ENCODE measurements at regions not wholly inside any gene's neighbourhood (a gene's known extent, or its start where the extent isn't known, plus 50 kb on each side); places are given as distances from the start of the nearest gene placed in this dataset.

DNA sequence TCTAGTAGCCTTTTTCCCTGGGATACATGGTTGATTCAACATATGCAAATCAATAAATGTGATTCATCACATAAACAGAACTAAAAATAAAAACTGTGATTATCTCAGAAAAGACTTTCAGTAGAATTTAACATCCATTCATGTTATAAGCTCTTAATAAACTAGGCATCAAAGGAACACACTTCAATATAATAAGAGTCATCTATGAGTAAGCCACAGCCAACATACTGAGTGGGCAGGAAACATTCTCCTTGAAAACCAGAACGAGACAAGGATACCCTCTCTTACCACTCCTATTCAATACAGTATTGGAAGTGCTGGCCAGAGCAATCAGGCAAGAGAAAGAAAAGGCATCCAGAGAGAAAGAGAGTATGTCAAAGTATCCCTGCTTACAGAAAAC is 239.9 kb downstream of the ATPSCKMT start:
- peaks cover 0 to 1% (median 0%) of the 10 kb centered on the region in 3 donors for H3K27me3 Mint-ChIP-seq (ENCODE audit: low read depth in 3 of 3)
- no peak overlapping the region for H3K4me3 Mint-ChIP-seq
- no peaks in the 10 kb centered on the region for H3K36me3 Mint-ChIP-seq
- no peaks in the 10 kb centered on the region for H3K4me1 Mint-ChIP-seq
- no peak overlapping the region for H3K27ac Mint-ChIP-seq
- no peak for DNase-seq
- H3K9me3 Mint-ChIP-seq = peaks cover 0 to 16% (median 7%) of the 10 kb centered on the region in 6 donors

- Mint-ChIP-seq H3K4me1 (no peaks in the 10 kb centered on the region), H3K36me3 (no peaks in the 10 kb centered on the region), H3K27me3 (ENCODE audit: low read depth in 3 of 3) (peaks cover 0 to 2% (median 0%) of the 10 kb centered on the region in 3 donors), H3K4me3 (no peak overlapping the region), H3K9me3 (peaks cover 5 to 28% (median 11%) of the 10 kb centered on the region in 6 donors), H3K27ac (no peak overlapping the region)
- no peak for DNase-seq
Measured at GRCh38 chr5:9987101-9987500, 262.6 kb downstream of the ATPSCKMT start.

- H3K27ac Mint-ChIP-seq = no peak overlapping the region
- no peaks in the 10 kb centered on the region for H3K4me1 Mint-ChIP-seq
- no peak for DNase-seq
- peaks cover 4 to 27% (median 8%) of the 10 kb centered on the region in 6 donors for H3K9me3 Mint-ChIP-seq
- H3K27me3 Mint-ChIP-seq (ENCODE audit: low read depth in 3 of 3) = peaks cover 0 to 1% (median 0%) of the 10 kb centered on the region in 3 donors
- no peaks in the 10 kb centered on the region for H3K36me3 Mint-ChIP-seq
- H3K4me3 Mint-ChIP-seq = no peak overlapping the region
Measured at GRCh38 chr5:9977070-9977469, 272.6 kb downstream of the ATPSCKMT start.

- Mint-ChIP-seq H3K4me1 (no peaks in the 10 kb centered on the region), H3K27me3 (ENCODE audit: low read depth in 3 of 3) (peaks cover 0 to 1% (median 0%) of the 10 kb centered on the region in 3 donors), H3K4me3 (no peak overlapping the region), H3K9me3 (peaks cover 5 to 27% (median 8%) of the 10 kb centered on the region in 6 donors), H3K27ac (no peak overlapping the region), H3K36me3 (no peaks in the 10 kb centered on the region)
- no peak for DNase-seq
Measured at GRCh38 chr5:9976621-9977020, 273.1 kb downstream of the ATPSCKMT start.

- peaks cover 0 to 2% (median 0%) of the 10 kb centered on the region in 3 donors for H3K27me3 Mint-ChIP-seq (ENCODE audit: low read depth in 3 of 3)
- no peak for DNase-seq
- no peak overlapping the region for H3K27ac Mint-ChIP-seq
- no peaks in the 10 kb centered on the region for H3K4me1 Mint-ChIP-seq
- peaks cover 4 to 26% (median 13%) of the 10 kb centered on the region in 6 donors for H3K9me3 Mint-ChIP-seq
- H3K4me3 Mint-ChIP-seq = no peak overlapping the region
- H3K36me3 Mint-ChIP-seq = no peaks in the 10 kb centered on the region
Measured at GRCh38 chr5:9972059-9972458, 277.6 kb downstream of the ATPSCKMT start.

- H3K27ac Mint-ChIP-seq = no peak overlapping the region
- no peak overlapping the region for H3K4me3 Mint-ChIP-seq
- no peaks in the 10 kb centered on the region for H3K4me1 Mint-ChIP-seq
- H3K36me3 Mint-ChIP-seq = no peaks in the 10 kb centered on the region
- H3K9me3 Mint-ChIP-seq = peaks cover 6 to 30% (median 13%) of the 10 kb centered on the region in 6 donors
- peaks cover 0 to 5% (median 0%) of the 10 kb centered on the region in 3 donors for H3K27me3 Mint-ChIP-seq (ENCODE audit: low read depth in 3 of 3)
- DNase-seq = no peak
Measured at GRCh38 chr5:9971301-9971700, 278.4 kb downstream of the ATPSCKMT start.

DNA sequence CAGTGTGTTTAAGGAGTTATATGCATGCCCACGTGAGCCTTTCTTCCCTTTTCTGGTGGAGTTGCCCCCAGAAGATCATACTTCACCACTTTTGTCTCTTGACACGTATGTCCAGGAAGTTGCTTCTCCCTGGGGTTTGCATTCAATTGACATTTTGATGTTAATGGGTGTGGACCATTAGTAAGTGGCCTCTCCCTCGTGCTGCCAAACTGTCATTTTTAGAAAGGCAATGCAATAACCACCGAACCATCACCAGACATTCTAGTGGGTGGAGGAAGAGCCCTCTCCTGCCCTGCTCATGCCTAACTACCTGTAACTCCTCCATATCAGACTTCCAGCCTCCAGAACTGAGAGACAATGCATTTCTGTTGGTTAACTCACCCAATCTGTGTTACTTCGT is 290.8 kb downstream of the ATPSCKMT start:
- Mint-ChIP-seq H3K27me3 (ENCODE audit: low read depth in 3 of 3) (no peaks in the 10 kb centered on the region), H3K4me3 (no peak overlapping the region), H3K36me3 (no peaks in the 10 kb centered on the region), H3K4me1 (no peaks in the 10 kb centered on the region), H3K9me3 (peaks cover 5 to 21% (median 8%) of the 10 kb centered on the region in 6 donors), H3K27ac (no peak overlapping the region)
- no peak for DNase-seq

- H3K4me1 Mint-ChIP-seq = no peaks in the 10 kb centered on the region
- H3K27me3 Mint-ChIP-seq (ENCODE audit: low read depth in 3 of 3) = no peaks in the 10 kb centered on the region
- peaks cover 0 to 11% (median 3%) of the 10 kb centered on the region in 6 donors for H3K9me3 Mint-ChIP-seq
- DNase-seq = no peak
- no peak overlapping the region for H3K27ac Mint-ChIP-seq
- no peaks in the 10 kb centered on the region for H3K36me3 Mint-ChIP-seq
- no peak overlapping the region for H3K4me3 Mint-ChIP-seq
Measured at GRCh38 chr5:9957214-9957613, 292.5 kb downstream of the ATPSCKMT start.

DNA sequence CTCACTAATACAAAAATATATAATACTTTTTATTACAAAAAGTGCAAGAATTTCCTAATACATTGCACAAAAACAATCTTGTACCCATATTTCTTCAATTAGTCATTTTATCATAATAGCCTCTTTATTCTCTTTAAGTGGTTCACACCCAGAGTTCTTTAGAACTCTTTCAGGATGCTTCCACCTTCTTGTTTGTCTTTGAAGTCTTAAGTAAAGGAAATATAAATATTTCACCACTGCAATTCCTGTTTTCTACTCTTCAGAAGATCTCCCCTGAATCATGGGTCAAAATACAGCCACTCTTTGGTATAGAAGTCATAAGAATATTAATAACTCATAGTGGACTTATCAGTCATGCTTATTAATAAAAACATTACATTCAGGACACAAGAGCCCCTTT is 293.0 kb downstream of the ATPSCKMT start:
- Mint-ChIP-seq H3K9me3 (peaks cover 0 to 11% (median 3%) of the 10 kb centered on the region in 6 donors), H3K36me3 (no peaks in the 10 kb centered on the region), H3K27ac (no peak overlapping the region), H3K27me3 (ENCODE audit: low read depth in 3 of 3) (no peaks in the 10 kb centered on the region), H3K4me3 (no peak overlapping the region), H3K4me1 (no peaks in the 10 kb centered on the region)
- DNase-seq = no peak

DNA sequence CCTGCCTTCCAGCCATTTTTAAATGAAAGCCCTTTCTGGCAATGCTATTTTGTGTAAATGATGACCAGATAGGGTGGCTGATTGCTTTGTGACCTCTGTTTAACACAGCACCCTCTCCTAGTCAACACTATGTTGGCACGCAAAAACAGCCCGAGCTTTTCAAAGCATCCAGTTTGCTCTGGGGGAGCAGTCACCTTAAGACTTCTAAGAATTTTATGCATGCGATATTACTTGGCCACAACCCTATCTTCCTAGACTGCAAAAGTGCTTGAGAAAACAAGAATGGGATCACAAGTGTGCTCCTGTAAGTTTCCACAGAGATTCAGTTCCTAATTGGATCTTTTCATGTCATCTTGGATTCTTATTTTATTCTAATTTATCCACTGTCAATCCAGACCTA is 294.1 kb downstream of the ATPSCKMT start:
- H3K27me3 Mint-ChIP-seq (ENCODE audit: low read depth in 3 of 3) = peaks cover 0 to 2% (median 0%) of the 10 kb centered on the region in 3 donors
- DNase-seq = no peak
- H3K9me3 Mint-ChIP-seq = peaks cover 0 to 11% (median 3%) of the 10 kb centered on the region in 6 donors
- no peaks in the 10 kb centered on the region for H3K36me3 Mint-ChIP-seq
- no peak overlapping the region for H3K4me3 Mint-ChIP-seq
- H3K27ac Mint-ChIP-seq = no peak overlapping the region
- no peaks in the 10 kb centered on the region for H3K4me1 Mint-ChIP-seq

GRCh38 chr5:9954869-9955268 is 294.8 kb downstream of the ATPSCKMT start:
- no peaks in the 10 kb centered on the region for H3K36me3 Mint-ChIP-seq
- no peak overlapping the region for H3K27ac Mint-ChIP-seq
- no peaks in the 10 kb centered on the region for H3K4me1 Mint-ChIP-seq
- H3K9me3 Mint-ChIP-seq = peaks cover 0 to 11% (median under 1%) of the 10 kb centered on the region in 6 donors
- H3K27me3 Mint-ChIP-seq (ENCODE audit: low read depth in 3 of 3) = peaks cover 0 to 2% (median 0%) of the 10 kb centered on the region in 3 donors
- DNase-seq = no peak
- H3K4me3 Mint-ChIP-seq = no peak overlapping the region

DNA sequence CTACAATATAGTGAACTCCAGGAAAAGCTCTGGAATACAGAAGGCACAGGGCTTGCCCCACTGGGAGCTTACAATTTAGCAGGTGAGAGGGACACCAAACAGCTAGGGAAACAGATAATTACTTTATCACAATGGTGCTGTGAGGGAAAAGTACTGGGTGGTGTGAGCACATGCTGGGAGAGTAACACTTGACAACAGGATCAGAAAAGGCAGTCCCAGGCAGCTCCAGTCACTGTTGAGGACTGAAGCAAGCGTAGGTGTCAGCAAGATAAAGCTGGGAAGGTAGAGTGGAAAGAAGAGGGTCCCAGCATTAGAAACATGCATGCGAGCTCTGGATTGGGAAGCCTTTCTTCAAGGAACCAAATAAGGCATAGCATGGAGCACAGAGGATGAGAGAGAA is 296.0 kb downstream of the ATPSCKMT start:
- H3K4me3 Mint-ChIP-seq = no peak overlapping the region
- peaks cover 0 to 2% (median 0%) of the 10 kb centered on the region in 3 donors for H3K27me3 Mint-ChIP-seq (ENCODE audit: low read depth in 3 of 3)
- no peak for DNase-seq
- no peaks in the 10 kb centered on the region for H3K4me1 Mint-ChIP-seq
- H3K36me3 Mint-ChIP-seq = no peaks in the 10 kb centered on the region
- no peak overlapping the region for H3K27ac Mint-ChIP-seq
- peaks cover 0 to 9% (median 1%) of the 10 kb centered on the region in 6 donors for H3K9me3 Mint-ChIP-seq

DNA sequence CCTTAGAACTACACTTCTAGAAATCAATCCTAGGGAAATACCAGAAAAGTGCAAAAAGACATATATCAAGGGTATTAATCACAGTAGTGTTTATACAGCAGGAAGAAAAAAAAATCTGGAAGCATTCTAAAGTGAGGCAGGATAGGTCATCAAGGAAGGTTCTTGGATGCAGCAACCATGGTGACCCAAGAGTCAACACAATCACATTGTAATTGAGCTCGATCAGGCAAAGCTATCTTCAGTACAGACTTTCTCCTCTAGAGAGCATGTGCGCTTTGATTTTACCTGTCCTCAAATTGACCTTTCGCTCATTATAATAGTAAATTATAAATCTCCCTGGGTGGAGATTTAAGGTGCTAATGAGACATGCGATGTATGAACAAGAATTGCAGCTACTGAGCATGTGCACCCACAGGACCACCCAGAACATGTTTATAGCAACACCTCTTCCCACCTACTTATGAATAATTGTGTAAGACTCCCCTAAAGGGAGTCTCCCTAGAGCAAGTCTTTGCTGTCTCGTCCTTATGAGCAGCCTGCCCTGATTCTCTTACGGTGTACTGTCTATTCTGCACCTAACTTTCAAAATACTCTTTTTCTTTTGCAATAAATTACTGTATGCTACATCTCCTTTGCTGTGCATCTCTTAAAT is 297.7 kb downstream of the ATPSCKMT start:
- no peaks in the 10 kb centered on the region for H3K4me1 Mint-ChIP-seq
- no peak for DNase-seq

DNA sequence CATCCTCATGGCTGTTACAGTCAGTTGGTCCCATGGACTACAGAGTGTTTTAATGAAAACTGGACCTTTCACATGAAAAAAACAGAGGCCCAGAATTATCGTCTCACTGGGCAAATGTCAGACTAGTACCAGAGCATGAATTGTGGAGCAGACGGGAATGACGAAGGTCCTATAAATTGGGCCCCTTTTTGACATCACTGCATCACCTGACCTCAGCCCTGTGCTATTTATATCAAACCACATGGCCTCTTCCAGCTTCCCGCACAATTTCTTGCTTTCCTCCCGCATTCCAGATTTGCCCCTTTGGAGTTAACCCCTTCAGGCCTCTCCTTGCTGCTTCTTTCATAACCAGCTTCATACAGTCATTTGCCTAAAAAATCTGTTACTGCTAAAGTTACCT is 301.7 kb downstream of the ATPSCKMT start:
- Mint-ChIP-seq H3K36me3 (no peaks in the 10 kb centered on the region), H3K9me3 (peaks cover 0 to 24% (median under 1%) of the 10 kb centered on the region in 6 donors), H3K4me3 (no peak overlapping the region), H3K27me3 (ENCODE audit: low read depth in 3 of 3) (peaks cover 0 to 2% (median 1%) of the 10 kb centered on the region in 3 donors), H3K27ac (no peak overlapping the region), H3K4me1 (no peaks in the 10 kb centered on the region)
- no peak for DNase-seq

More for the DNA sequence above, 297.7 kb downstream of the ATPSCKMT start:
- Mint-ChIP-seq H3K36me3 (no peaks in the 10 kb centered on the region), H3K27ac (no peak overlapping the region), H3K4me3 (no peak overlapping the region), H3K9me3 (peaks cover 0 to 14% (median 1%) of the 10 kb centered on the region in 6 donors), H3K27me3 (ENCODE audit: low read depth in 3 of 3) (peaks cover 0 to 2% (median 0%) of the 10 kb centered on the region in 3 donors)

DNA sequence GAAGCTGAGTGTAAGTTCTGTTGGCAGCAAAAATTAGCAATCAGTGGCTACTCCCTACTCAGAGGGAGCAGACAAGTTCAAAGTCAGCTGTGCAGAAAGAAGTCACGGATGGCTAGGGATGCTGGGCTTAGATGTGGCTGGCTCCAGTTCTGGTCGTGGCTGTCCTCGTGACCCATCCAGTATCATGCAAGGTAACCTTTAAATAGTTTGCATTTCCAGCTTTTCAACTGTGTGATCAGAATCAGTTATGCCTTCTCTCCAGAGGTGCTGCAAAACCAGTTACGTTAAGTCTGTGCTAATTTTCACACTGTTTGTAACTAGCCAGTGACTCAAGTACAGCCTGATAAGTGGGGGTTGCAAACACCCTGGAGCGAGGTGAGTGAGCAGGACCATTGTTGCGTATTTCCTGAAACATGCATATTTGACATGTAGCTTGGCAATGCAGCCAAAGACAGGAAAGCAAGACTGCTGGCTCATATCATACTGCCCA is 302.4 kb downstream of the ATPSCKMT start:
- H3K27ac Mint-ChIP-seq = no peak overlapping the region
- peaks cover 0 to 2% (median 1%) of the 10 kb centered on the region in 3 donors for H3K27me3 Mint-ChIP-seq (ENCODE audit: low read depth in 3 of 3)
- no peaks in the 10 kb centered on the region for H3K36me3 Mint-ChIP-seq
- H3K4me1 Mint-ChIP-seq = no peaks in the 10 kb centered on the region
- peaks cover 0 to 24% (median under 1%) of the 10 kb centered on the region in 6 donors for H3K9me3 Mint-ChIP-seq
- no peak for DNase-seq
- no peak overlapping the region for H3K4me3 Mint-ChIP-seq
